ENCODE measurements at regions not wholly inside any gene's neighbourhood (a gene's known extent, or its start where the extent isn't known, plus 50 kb on each side); places are given as distances from the start of the nearest gene placed in this dataset.

DNA sequence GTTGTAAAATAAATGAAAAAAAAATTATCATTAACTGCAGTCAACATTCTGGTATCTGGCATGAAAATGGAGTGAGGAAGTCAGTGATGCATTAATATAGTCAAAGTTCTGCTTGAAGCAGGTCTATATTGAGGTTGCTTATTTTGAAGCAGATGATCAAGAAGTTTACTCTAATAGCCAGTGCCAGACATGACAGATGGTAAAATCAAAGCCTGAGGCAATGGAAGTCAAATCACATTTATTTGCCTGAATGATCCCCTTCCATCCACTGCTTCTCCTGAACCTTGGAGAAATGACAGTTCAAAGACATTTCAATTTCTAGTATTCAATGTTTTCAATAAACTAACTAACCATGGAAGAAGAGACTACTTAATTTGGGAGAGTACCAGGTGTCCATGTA, 430.0 kb downstream of the FAM181B start:
- TF ChIP-seq FLYWCH1 (CRISPR knock-in tag; IDR thresholded peaks at IDR 0.05) (no peak), ZKSCAN8 (CRISPR knock-in tag; IDR thresholded peaks at IDR 0.05; ENCODE audit: borderline replicate concordance) (no peak), NFRKB (IDR thresholded peaks at IDR 0.05) (no peak), ZNF567 (CRISPR knock-in tag; IDR thresholded peaks at IDR 0.05; ENCODE audit: borderline replicate concordance) (no peak), U2AF2 (IDR thresholded peaks at IDR 0.05; ENCODE audit: low read depth, low read length) (no peak)
- no peak overlapping the region for H3K9ac ChIP-seq (ENCODE audit: insufficient read depth, low read depth, low read length)
- H3K79me2 ChIP-seq (ENCODE audit: insufficient read depth, low read length) = no peaks in the 10 kb centered on the region
- ATAC-seq (no peak), FAIRE-seq (no peak), DNase-seq (ENCODE audit: low spot score) (no peak)
- H3K9me3 ChIP-seq (ENCODE audit: low read length) = no peaks in the 10 kb centered on the region
- no peak overlapping the region for H3K27ac ChIP-seq (ENCODE audit: extremely low read length, insufficient read depth, low read length)
- no peaks in the 10 kb centered on the region for H4K20me1 ChIP-seq (ENCODE audit: insufficient read depth, low read length)
- no TSS peak for BruUV-seq (replicated peaks)
- CTCF ChIA-PET (ENCODE audit: low intra/inter-chr PET ratio, low total read pairs) = no interaction called here
- POLR2A ChIA-PET = no interaction called here
- H3K4me2 ChIP-seq (ENCODE audit: low read depth, low read length) = no peak overlapping the region
- H3K4me1 ChIP-seq (ENCODE audit: insufficient read depth, low read length) = no peaks in the 10 kb centered on the region
- H3K27me3 ChIP-seq (ENCODE audit: control insufficient read depth in 1 of 2, insufficient read depth in 2 of 2, low read length in 2 of 2) = no peaks in the 10 kb centered on the region
- H2AFZ ChIP-seq (ENCODE audit: low read length) = no peak overlapping the region
- H3K36me3 ChIP-seq (replicated peaks in 1 of 2; ENCODE audit: control insufficient read depth in 1 of 2, insufficient read depth in 2 of 2, low read length in 2 of 2) = no peaks in the 10 kb centered on the region
- in situ Hi-C loops (cut with HindIII; ENCODE audit: extremely low pct_ligation_motif_present, low pct_unique_long_range_greater_than_20kb) = no loop called here
- no peak overlapping the region for H3K4me3 ChIP-seq (replicated peaks in 1 of 3; ENCODE audit: insufficient read depth in 1 of 3, low read depth in 2 of 3, low read length in 3 of 3)
- intact Hi-C loops (cut with micrococcal nuclease; ENCODE audit: unreplicated experiment) = no loop called here

DNA sequence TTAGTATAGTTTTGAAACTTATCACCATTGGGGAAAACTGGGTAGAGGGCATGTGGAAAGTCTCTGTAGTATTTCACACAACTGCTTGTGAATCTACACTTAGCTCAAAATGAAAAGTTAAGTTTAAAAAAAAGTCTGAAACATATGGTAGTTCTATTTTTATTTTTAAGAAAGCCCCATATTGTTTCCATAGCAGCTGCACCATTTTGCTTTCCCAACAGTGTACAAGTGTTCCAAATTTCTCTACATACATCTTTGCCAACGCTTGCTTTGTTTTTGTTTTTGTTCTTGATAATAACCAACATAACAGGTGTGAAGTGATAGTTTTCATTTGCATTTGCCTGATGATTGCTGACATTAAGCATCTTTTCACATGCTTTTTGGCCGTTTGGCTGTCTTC, 445.2 kb downstream of the FAM181B start:
- ATAC-seq = no peak
- no TSS peak for BruUV-seq (replicated peaks)
- TF ChIP-seq DR1 (CRISPR knock-in tag; IDR thresholded peaks at IDR 0.05) (no peak), SYNCRIP (IDR thresholded peaks at IDR 0.05; ENCODE audit: insufficient read depth, low read depth, low read length) (no peak), NFYB (CRISPR knock-in tag; IDR thresholded peaks at IDR 0.05) (no peak)
- TF ChIP-seq, protein P1, sequence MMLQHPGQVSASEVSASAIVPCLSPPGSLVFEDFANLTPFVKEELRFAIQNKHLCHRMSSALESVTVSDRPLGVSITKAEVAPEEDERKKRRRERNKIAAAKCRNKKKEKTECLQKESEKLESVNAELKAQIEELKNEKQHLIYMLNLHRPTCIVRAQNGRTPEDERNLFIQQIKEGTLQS (CRISPR knock-in tag; IDR thresholded peaks at IDR 0.05) = no peak
- H3K27me3 ChIP-seq (ENCODE audit: control insufficient read depth in 1 of 2, insufficient read depth in 2 of 2, low read length in 2 of 2) = no peaks in the 10 kb centered on the region
- DNase-seq (ENCODE audit: low spot score) = no peak
- H3K4me2 ChIP-seq (ENCODE audit: low read depth, low read length) = no peak overlapping the region
- no peaks in the 10 kb centered on the region for H3K79me2 ChIP-seq (ENCODE audit: insufficient read depth, low read length)
- no peaks in the 10 kb centered on the region for H3K9me3 ChIP-seq (ENCODE audit: low read length)
- no peak overlapping the region for H2AFZ ChIP-seq (ENCODE audit: low read length)
- POLR2A ChIA-PET = no interaction called here
- H3K4me3 ChIP-seq (replicated peaks in 1 of 3; ENCODE audit: insufficient read depth in 1 of 3, low read depth in 2 of 3, low read length in 3 of 3) = no peak overlapping the region
- H3K36me3 ChIP-seq (replicated peaks in 1 of 2; ENCODE audit: control insufficient read depth in 1 of 2, insufficient read depth in 2 of 2, low read length in 2 of 2) = no peaks in the 10 kb centered on the region
- no peak for FAIRE-seq
- intact Hi-C loops (cut with micrococcal nuclease; ENCODE audit: unreplicated experiment) (no loop called here), in situ Hi-C loops (cut with HindIII; ENCODE audit: extremely low pct_ligation_motif_present, low pct_unique_long_range_greater_than_20kb) (no loop called here)
- no peak overlapping the region for H3K27ac ChIP-seq (ENCODE audit: extremely low read length, insufficient read depth, low read length)
- CTCF ChIA-PET (ENCODE audit: low intra/inter-chr PET ratio, low total read pairs) = no interaction called here
- no peaks in the 10 kb centered on the region for H4K20me1 ChIP-seq (ENCODE audit: insufficient read depth, low read length)
- H3K4me1 ChIP-seq (ENCODE audit: insufficient read depth, low read length) = no peaks in the 10 kb centered on the region
- 0% methylated on average over 2 of the region's 2 CpGs for WGBS (ENCODE audit: low lambda C conversion rate)
- H3K9ac ChIP-seq (ENCODE audit: insufficient read depth, low read depth, low read length) = no peak overlapping the region
